K562 (cell line): ENCODE measurements at regions not wholly inside any gene's neighbourhood (a gene's known extent, or its start where the extent isn't known, plus 50 kb on each side); places are given as distances from the start of the nearest gene placed in this dataset.

Experiments
- CHD7 ChIP-seq: fragments of 200-600 bp; sonication (generic); IDR thresholded peaks from one replicate; pipeline ENCODE4 v1.6.1; 2012; ENCODE audit warnings: mild to moderate bottlenecking, low read depth, low read length, inconsistent platforms
- CUX1 ChIP-seq: fragments of 200-800 bp; sonication (Bioruptor generic); IDR thresholded peaks from 2 replicates; pipeline ENCODE4 v1.6.1; 2016; ENCODE audit warnings: missing genetic modification characterization, missing compliant biosample characterization
- DACH1 ChIP-seq: fragments of 450-650 bp; IDR thresholded peaks from 2 replicates; pipeline ENCODE4 v1.6.1; 2018; ENCODE audit not compliant: partially characterized antibody
- EP300 ChIP-seq: IDR thresholded peaks from 2 replicates; pipeline ENCODE4 v1.6.1; 2012; ENCODE audit warnings: low read length, improper control_type of control experiment
- EWSR1 ChIP-seq: fragments of 450-650 bp; IDR thresholded peaks from 2 replicates; pipeline ENCODE4 v1.6.1; 2018; ENCODE audit warnings: borderline replicate concordance, mild to moderate bottlenecking, low read depth, moderate library complexity; ENCODE audit not compliant: partially characterized antibody
- FOXA3 ChIP-seq, 2 experiments: fragments of 450-650 bp in 1 of 2; sonication (generic) in 1 of 2; formaldehyde crosslinking; IDR thresholded peaks in 1 of 2; conservative IDR thresholded peaks in 1 of 2; 2 replicates each; pipeline versions ENCODE4 v1.4.0 to v1.8.0; 2020 to 2022; ENCODE audit warnings: mild to moderate bottlenecking in 2 of 2, missing genetic modification reagents in 1 of 2
- NFXL1 ChIP-seq: fragments of 450-650 bp; formaldehyde crosslinking; IDR thresholded peaks from 2 replicates; pipeline ENCODE4 v1.4.0; 2021; ENCODE audit warnings: mild to moderate bottlenecking
- ZEB2 ChIP-seq: fragments of 450-650 bp; IDR thresholded peaks from 2 replicates; pipeline ENCODE4 v1.6.1; 2016
- ZNF253 ChIP-seq: fragments of 250-450 bp; sonication (Bioruptor Pico); conservative IDR thresholded peaks from 2 replicates; pipeline ENCODE4 v1.6.1; 2021; ENCODE audit warnings: mild to moderate bottlenecking
- TF ChIP-seq, protein P1 (sequence below): sonication (generic); formaldehyde crosslinking; IDR thresholded peaks from 2 replicates; pipeline ENCODE4 v1.9.0; 2022; ENCODE audit warnings: mild to moderate bottlenecking, missing genetic modification reagents

DNA sequence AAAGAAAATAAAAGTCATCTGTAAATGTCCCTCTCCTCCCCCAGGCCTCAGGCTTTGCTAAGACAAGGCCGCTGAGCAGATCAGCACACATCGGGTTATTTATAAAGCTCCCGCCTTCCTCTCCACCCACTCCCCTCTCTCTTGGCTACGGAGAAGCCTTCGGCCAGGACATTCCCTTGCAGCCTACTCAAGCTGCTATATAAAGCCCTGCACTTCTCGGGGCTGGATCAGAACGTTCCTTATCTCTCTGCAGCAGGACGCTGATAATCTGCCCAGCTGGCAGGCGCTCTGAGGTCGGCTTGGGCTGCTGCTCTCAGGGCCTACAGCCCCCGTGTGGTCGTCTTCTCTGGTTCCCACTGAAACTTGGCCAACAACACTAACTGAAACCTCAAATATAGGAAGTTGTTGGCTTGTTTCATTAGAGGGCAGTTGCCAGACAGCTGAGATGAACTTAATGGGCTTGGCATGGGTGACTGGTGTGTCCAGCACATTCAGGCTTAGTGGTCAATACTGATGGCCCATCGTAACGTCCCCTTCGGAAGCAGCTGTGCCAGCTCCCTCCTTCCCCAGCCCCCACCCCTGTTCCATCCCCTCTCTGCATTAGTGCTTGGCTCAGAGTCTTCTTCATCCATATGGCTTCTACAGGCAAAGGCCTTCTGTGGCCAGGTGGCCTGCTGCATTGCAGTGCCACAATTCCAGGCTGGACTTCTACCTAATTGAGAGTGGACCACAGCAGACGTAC, 64.6 kb downstream of the IER5 start (continued):
- TF ChIP-seq CHD7, result no peak
- TF ChIP-seq, protein P1, sequence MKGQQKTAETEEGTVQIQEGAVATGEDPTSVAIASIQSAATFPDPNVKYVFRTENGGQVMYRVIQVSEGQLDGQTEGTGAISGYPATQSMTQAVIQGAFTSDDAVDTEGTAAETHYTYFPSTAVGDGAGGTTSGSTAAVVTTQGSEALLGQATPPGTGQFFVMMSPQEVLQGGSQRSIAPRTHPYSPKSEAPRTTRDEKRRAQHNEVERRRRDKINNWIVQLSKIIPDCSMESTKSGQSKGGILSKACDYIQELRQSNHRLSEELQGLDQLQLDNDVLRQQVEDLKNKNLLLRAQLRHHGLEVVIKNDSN (CRISPR knock-in tag), result no peak
- no peak for TF ChIP-seq ZNF253 (CRISPR knock-in tag)
- TF ChIP-seq ZEB2, result peak; percentile 79; the same call in 1 of the 2 replicates
- TF ChIP-seq FOXA3 (CRISPR knock-in tag; conservative IDR thresholded peaks at IDR 0.05 in 1 of 2, IDR thresholded peaks at IDR 0.05 in 1 of 2), result peak; percentile 21 to 81; a peak in 2 of 4 replicates
- TF ChIP-seq EWSR1, result no peak
- peak; percentile 73; the same call in 1 of the 2 replicates for TF ChIP-seq CUX1 (CRISPR knock-in tag)
- peak; percentile 99 for TF ChIP-seq EP300
- TF ChIP-seq DACH1, result peak; percentile 99
- TF ChIP-seq NFXL1 (CRISPR knock-in tag), result no peak
